ENCODE measurements at regions not wholly inside any gene's neighbourhood (a gene's known extent, or its start where the extent isn't known, plus 50 kb on each side); places are given as distances from the start of the nearest gene placed in this dataset.

GRCh38 chr4:110824344-110824743 is 201.5 kb upstream of the PITX2 start:
- TF ChIP-seq, protein P1, sequence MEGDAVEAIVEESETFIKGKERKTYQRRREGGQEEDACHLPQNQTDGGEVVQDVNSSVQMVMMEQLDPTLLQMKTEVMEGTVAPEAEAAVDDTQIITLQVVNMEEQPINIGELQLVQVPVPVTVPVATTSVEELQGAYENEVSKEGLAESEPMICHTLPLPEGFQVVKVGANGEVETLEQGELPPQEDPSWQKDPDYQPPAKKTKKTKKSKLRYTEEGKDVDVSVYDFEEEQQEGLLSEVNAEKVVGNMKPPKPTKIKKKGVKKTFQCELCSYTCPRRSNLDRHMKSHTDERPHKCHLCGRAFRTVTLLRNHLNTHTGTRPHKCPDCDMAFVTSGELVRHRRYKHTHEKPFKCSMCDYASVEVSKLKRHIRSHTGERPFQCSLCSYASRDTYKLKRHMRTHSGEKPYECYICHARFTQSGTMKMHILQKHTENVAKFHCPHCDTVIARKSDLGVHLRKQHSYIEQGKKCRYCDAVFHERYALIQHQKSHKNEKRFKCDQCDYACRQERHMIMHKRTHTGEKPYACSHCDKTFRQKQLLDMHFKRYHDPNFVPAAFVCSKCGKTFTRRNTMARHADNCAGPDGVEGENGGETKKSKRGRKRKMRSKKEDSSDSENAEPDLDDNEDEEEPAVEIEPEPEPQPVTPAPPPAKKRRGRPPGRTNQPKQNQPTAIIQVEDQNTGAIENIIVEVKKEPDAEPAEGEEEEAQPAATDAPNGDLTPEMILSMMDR (IDR thresholded peaks at IDR 0.05), result no peak
- no peak for TF ChIP-seq EZH2 (IDR thresholded peaks at IDR 0.05; ENCODE audit: borderline replicate concordance, insufficient read depth, low read depth, low read length, poor library complexity, severe bottlenecking)

All from B cell (primary cell).